Osteoblast (primary cell): ENCODE measurements at regions not wholly inside any gene's neighbourhood (a gene's known extent, or its start where the extent isn't known, plus 50 kb on each side); places are given as distances from the start of the nearest gene placed in this dataset.

Experiments
- DNase-seq: peaks from one replicate; pipeline ENCODE4 v3.0.0; 2011; ENCODE audit warnings: low spot score, mixed read lengths; ENCODE audit not compliant: insufficient read length; ENCODE audit errors: missing footprints
- H2AFZ ChIP-seq: 2 replicates; pipeline ENCODE4 v1.6.0; 2011; ENCODE audit warnings: mild to moderate bottlenecking, low read length
- H3K27ac ChIP-seq: 2 replicates; pipeline ENCODE4 v1.5.1; 2011; ENCODE audit warnings: mild to moderate bottlenecking, low read depth, low read length, moderate library complexity
- H3K27me3 ChIP-seq: 2 replicates; pipeline ENCODE4 v1.6.0; 2012; ENCODE audit warnings: mild to moderate bottlenecking, control low read depth, inconsistent platforms, low read length, moderate library complexity; ENCODE audit not compliant: insufficient read depth
- H3K36me3 ChIP-seq: 2 replicates; pipeline ENCODE4 v1.5.1; 2011; ENCODE audit warnings: mild to moderate bottlenecking, low read length, control low read depth, moderate library complexity; ENCODE audit not compliant: insufficient read depth
- H3K4me1 ChIP-seq: 2 replicates; pipeline ENCODE4 v1.5.1; 2011; ENCODE audit warnings: mild to moderate bottlenecking, low read length, control low read depth, moderate library complexity; ENCODE audit not compliant: insufficient read depth
- H3K4me2 ChIP-seq: 2 replicates; pipeline ENCODE4 v1.6.0; 2011; ENCODE audit warnings: mild to moderate bottlenecking, low read length; ENCODE audit not compliant: insufficient read depth
- H3K4me3 ChIP-seq: fragments of 200-600 bp; sonication (generic); 3 replicates; pipeline ENCODE4 v1.5.1; 2012; ENCODE audit warnings: mild to moderate bottlenecking, low read length, inconsistent platforms; ENCODE audit not compliant: insufficient read depth
- H3K79me2 ChIP-seq: 2 replicates; pipeline ENCODE4 v1.6.0; 2012; ENCODE audit warnings: mild to moderate bottlenecking, low read length, control low read depth, inconsistent platforms; ENCODE audit not compliant: insufficient read depth
- H3K9me3 ChIP-seq: 2 replicates; pipeline ENCODE4 v1.5.1; 2011; ENCODE audit warnings: low read depth, low read length, control low read depth
- H4K20me1 ChIP-seq: 2 replicates; pipeline ENCODE4 v1.6.0; 2012; ENCODE audit warnings: mild to moderate bottlenecking, low read length, control low read depth; ENCODE audit not compliant: insufficient read depth
- TF ChIP-seq, protein P1 (sequence below): IDR thresholded peaks from 2 replicates; pipeline ENCODE4 v1.5.1; 2011; ENCODE audit warnings: mild to moderate bottlenecking, low read depth, low read length, moderate library complexity; ENCODE audit errors: extremely low read depth

- peak; percentile 30 for DNase-seq
- Histone ChIP-seq H3K4me1 (no peaks in the 10 kb centered on the region), H3K9me3 (no peaks in the 10 kb centered on the region), H3K27me3 (peaks cover 13% of the 10 kb centered on the region), H3K79me2 (no peaks in the 10 kb centered on the region), H3K4me2 (no peak overlapping the region), H4K20me1 (no peaks in the 10 kb centered on the region), H3K4me3 (no peak overlapping the region), H3K27ac (no peak overlapping the region), H3K36me3 (no peaks in the 10 kb centered on the region), H2AFZ (no peak overlapping the region)
- TF ChIP-seq, protein P1, sequence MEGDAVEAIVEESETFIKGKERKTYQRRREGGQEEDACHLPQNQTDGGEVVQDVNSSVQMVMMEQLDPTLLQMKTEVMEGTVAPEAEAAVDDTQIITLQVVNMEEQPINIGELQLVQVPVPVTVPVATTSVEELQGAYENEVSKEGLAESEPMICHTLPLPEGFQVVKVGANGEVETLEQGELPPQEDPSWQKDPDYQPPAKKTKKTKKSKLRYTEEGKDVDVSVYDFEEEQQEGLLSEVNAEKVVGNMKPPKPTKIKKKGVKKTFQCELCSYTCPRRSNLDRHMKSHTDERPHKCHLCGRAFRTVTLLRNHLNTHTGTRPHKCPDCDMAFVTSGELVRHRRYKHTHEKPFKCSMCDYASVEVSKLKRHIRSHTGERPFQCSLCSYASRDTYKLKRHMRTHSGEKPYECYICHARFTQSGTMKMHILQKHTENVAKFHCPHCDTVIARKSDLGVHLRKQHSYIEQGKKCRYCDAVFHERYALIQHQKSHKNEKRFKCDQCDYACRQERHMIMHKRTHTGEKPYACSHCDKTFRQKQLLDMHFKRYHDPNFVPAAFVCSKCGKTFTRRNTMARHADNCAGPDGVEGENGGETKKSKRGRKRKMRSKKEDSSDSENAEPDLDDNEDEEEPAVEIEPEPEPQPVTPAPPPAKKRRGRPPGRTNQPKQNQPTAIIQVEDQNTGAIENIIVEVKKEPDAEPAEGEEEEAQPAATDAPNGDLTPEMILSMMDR: no peak
Measured at GRCh38 chr11:71307811-71308645, 55.7 kb upstream of the SHANK2 start.

DNA sequence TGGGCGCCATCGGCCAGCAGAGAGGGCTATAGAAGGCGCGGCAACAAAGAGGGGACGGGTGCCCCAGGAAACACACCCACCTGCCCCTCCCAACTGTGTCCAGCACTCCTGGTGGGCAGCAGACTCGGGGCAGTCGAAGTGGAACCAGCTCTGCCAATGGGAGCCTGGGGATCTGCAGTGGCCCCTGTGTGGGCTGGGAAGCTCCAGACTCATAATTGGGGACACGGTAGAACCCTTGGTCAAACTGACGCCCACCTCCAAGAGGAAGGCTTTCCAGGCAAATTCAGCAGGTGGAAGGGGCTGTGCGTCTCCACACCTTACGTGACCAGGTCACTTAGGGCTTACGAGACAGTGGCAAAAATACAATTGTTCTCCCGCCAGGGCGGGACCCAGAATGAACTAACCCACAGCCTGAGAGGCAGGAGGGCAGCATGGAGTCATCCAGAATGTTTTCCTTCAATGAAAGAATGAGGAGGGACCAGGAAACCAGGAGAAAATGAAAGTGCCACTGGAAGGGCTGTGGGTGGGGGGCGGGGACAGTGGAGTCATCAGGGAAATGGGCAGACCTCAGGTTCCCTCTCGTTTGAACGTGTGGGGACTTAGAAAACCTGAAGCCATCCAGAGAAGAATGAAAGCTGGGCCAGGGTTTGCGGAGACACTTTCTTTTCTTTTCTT, 53.2 kb upstream of the SHANK2 start:
- peaks cover 7% of the 10 kb centered on the region for H3K4me1 ChIP-seq
- TF ChIP-seq, protein P1: no peak
- no peak overlapping the region for H3K27ac ChIP-seq
- H2AFZ ChIP-seq: no peak overlapping the region
- no peaks in the 10 kb centered on the region for H3K36me3 ChIP-seq
- H3K79me2 ChIP-seq: no peaks in the 10 kb centered on the region
- peaks cover 3% of the 10 kb centered on the region for H3K27me3 ChIP-seq
- no peak overlapping the region for H3K4me2 ChIP-seq
- peak; percentile 72 for DNase-seq
- H3K9me3 ChIP-seq: no peaks in the 10 kb centered on the region
- no peaks in the 10 kb centered on the region for H4K20me1 ChIP-seq
- H3K4me3 ChIP-seq: no peak overlapping the region

- no peak overlapping the region for H2AFZ ChIP-seq
- H3K4me1 ChIP-seq: peaks cover 10% of the 10 kb centered on the region
- H4K20me1 ChIP-seq: no peaks in the 10 kb centered on the region
- no peak overlapping the region for H3K4me3 ChIP-seq
- peak; percentile 35 for DNase-seq
- TF ChIP-seq, protein P1: no peak
- no peak overlapping the region for H3K4me2 ChIP-seq
- H3K27ac ChIP-seq: no peak overlapping the region
- H3K9me3 ChIP-seq: no peaks in the 10 kb centered on the region
- no peaks in the 10 kb centered on the region for H3K36me3 ChIP-seq
- no peaks in the 10 kb centered on the region for H3K79me2 ChIP-seq
- H3K27me3 ChIP-seq: peaks cover 3% of the 10 kb centered on the region
Measured at GRCh38 chr11:71305041-71305440, 52.7 kb upstream of the SHANK2 start.

GRCh38 chr11:71304491-71304890, 52.1 kb upstream of the SHANK2 start:
- H3K36me3 ChIP-seq: no peaks in the 10 kb centered on the region
- H2AFZ ChIP-seq: no peak overlapping the region
- H3K4me3 ChIP-seq: no peak overlapping the region
- no peaks in the 10 kb centered on the region for H4K20me1 ChIP-seq
- H3K4me2 ChIP-seq: no peak overlapping the region
- no peaks in the 10 kb centered on the region for H3K79me2 ChIP-seq
- H3K9me3 ChIP-seq: no peaks in the 10 kb centered on the region
- H3K27ac ChIP-seq: no peak overlapping the region
- peaks cover 16% of the 10 kb centered on the region for H3K4me1 ChIP-seq
- H3K27me3 ChIP-seq: peaks cover 3% of the 10 kb centered on the region
- TF ChIP-seq, protein P1: no peak
- DNase-seq: no peak
